Mesothelial cell of epicardium (in vitro differentiated cells): ENCODE measurements at regions not wholly inside any gene's neighbourhood (a gene's known extent, or its start where the extent isn't known, plus 50 kb on each side); places are given as distances from the start of the nearest gene placed in this dataset.

Experiments used
- DNase-seq, 2 experiments: peaks; one replicate each; pipeline ENCODE4 v3.0.0; 2021; ENCODE audit warnings: low spot score in 2 of 2; ENCODE audit not compliant: unreplicated experiment in 2 of 2
- H3K27ac Mint-ChIP-seq: 2 replicates; pipeline ENCODE4 v1.8.0; 2021; ENCODE audit warnings: mixed read lengths
- H3K27me3 Mint-ChIP-seq: 2 replicates; pipeline ENCODE4 v1.8.0; 2021; ENCODE audit warnings: low read depth, mixed read lengths
- H3K36me3 Mint-ChIP-seq: 2 replicates; pipeline ENCODE4 v1.8.0; 2021; ENCODE audit warnings: mixed read lengths
- H3K4me1 Mint-ChIP-seq: 2 replicates; pipeline ENCODE4 v1.8.0; 2021; ENCODE audit warnings: mixed read lengths
- H3K4me3 Mint-ChIP-seq: 2 replicates; pipeline ENCODE4 v1.8.0; 2021; ENCODE audit warnings: mild to moderate bottlenecking, moderate library complexity, mixed read lengths
- H3K9me3 Mint-ChIP-seq: 2 replicates; pipeline ENCODE4 v1.8.0; 2021; ENCODE audit warnings: mixed read lengths
- TF ChIP-seq, protein P1 (sequence below): fragments of 200-600 bp; sonication (generic); IDR thresholded peaks from one replicate; pipeline ENCODE4 v1.5.0; 2021; ENCODE audit warnings: antibody characterized with exemption; ENCODE audit not compliant: unreplicated experiment

DNA sequence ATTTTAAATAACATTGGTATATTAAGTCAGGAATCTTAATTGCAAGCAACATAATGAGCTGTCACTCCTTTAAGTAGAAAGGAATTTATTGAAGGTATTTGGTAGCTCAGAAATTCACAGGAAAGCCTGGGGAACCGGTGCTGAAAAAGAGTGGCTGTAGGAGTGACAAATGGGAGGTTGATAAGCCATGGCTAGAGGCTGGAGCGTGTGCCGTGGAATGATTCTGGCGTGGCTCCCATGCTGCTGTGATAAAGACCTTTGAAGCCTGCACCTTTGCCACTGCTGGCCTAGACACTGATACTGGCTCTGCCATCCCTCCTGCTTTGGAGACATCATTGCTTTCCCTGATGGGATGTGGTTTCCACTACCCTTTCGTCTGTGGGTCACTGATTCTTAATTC is 65.7 kb upstream of the ATG10 start:
- Mint-ChIP-seq H3K4me1 (peaks cover 47% of the 10 kb centered on the region), H3K27ac (peak overlapping the region; percentile 73), H3K36me3 (peaks cover 3% of the 10 kb centered on the region), H3K27me3 (no peaks in the 10 kb centered on the region), H3K9me3 (peaks cover 13% of the 10 kb centered on the region), H3K4me3 (no peak overlapping the region)
- TF ChIP-seq, protein P1, sequence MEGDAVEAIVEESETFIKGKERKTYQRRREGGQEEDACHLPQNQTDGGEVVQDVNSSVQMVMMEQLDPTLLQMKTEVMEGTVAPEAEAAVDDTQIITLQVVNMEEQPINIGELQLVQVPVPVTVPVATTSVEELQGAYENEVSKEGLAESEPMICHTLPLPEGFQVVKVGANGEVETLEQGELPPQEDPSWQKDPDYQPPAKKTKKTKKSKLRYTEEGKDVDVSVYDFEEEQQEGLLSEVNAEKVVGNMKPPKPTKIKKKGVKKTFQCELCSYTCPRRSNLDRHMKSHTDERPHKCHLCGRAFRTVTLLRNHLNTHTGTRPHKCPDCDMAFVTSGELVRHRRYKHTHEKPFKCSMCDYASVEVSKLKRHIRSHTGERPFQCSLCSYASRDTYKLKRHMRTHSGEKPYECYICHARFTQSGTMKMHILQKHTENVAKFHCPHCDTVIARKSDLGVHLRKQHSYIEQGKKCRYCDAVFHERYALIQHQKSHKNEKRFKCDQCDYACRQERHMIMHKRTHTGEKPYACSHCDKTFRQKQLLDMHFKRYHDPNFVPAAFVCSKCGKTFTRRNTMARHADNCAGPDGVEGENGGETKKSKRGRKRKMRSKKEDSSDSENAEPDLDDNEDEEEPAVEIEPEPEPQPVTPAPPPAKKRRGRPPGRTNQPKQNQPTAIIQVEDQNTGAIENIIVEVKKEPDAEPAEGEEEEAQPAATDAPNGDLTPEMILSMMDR, result no peak
- no peak for DNase-seq

DNA sequence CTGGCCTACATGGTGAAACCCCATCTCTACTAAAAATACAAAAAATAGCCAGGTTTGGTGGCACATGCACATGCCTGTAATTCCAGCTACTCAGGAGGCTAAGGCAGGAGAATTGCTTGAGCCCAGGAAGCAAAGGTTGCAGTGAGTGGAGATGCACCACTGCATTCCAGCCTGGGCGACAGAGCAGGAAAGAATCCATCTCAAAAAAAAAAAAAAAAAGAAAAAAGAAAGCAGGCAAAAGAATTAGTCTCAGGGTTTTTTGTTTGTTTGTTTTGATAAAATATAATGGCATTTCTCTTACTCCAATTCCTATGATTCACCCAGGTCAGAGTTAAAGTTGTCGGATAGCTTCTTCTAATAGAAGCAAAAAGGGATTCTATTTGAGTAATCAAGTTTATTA is 67.0 kb upstream of the ATG10 start:
- Mint-ChIP-seq H3K4me3 (no peak overlapping the region), H3K27me3 (no peaks in the 10 kb centered on the region), H3K27ac (peak overlapping the region; percentile 4), H3K4me1 (peaks cover 47% of the 10 kb centered on the region), H3K36me3 (peaks cover 6% of the 10 kb centered on the region), H3K9me3 (peaks cover 24% of the 10 kb centered on the region)
- no peak for DNase-seq
- TF ChIP-seq, protein P1, result no peak

DNA sequence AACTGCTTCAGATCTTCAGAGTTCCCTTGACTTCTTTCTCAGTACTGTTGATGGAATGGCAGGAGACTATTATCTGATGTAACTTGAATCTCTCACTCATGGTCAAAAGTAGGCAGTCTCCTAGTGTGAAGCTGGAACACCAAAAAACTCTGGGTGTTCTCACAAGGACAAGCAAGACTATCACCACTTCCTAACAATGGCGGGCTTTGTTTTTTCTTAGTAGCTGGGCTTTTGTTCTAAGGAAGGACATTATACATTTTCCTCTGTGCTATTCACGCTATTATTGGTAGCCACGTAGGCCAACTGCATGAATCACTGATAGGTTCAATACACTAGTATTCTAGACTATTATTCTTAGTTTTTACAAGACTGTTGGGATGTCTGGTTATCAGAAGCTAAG is 67.7 kb upstream of the ATG10 start:
- H3K27ac Mint-ChIP-seq, result no peak overlapping the region
- no peak for DNase-seq
- H3K9me3 Mint-ChIP-seq, result peaks cover 29% of the 10 kb centered on the region
- peaks cover 45% of the 10 kb centered on the region for H3K4me1 Mint-ChIP-seq
- H3K27me3 Mint-ChIP-seq, result no peaks in the 10 kb centered on the region
- no peak overlapping the region for H3K4me3 Mint-ChIP-seq
- TF ChIP-seq, protein P1, result no peak
- H3K36me3 Mint-ChIP-seq, result peaks cover 6% of the 10 kb centered on the region

DNA sequence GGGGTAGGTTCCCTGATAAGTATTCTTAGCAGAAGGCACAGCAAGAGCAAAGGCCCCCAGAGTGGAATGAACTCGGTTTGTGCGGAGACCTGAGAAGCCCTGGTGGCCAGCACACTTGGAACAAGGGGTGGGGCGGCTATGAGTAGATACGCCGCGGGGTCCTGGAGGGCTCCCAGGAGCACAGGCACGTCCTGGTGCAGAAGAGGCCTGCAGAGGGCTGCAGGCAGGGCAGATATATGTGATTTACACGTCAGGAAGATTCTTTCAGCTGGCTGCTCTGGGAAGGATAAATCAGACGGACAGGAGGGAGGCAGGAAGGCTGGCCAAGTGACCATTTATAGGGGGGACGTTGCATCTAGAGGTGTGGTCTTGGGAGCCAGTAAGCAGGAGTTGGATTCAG is 70.2 kb upstream of the ATG10 start:
- Mint-ChIP-seq H3K4me3 (no peak overlapping the region), H3K36me3 (peaks cover 6% of the 10 kb centered on the region), H3K27me3 (no peaks in the 10 kb centered on the region), H3K9me3 (peaks cover 29% of the 10 kb centered on the region), H3K4me1 (peaks cover 19% of the 10 kb centered on the region), H3K27ac (no peak overlapping the region)
- TF ChIP-seq, protein P1, result no peak
- DNase-seq, result no peak

DNA sequence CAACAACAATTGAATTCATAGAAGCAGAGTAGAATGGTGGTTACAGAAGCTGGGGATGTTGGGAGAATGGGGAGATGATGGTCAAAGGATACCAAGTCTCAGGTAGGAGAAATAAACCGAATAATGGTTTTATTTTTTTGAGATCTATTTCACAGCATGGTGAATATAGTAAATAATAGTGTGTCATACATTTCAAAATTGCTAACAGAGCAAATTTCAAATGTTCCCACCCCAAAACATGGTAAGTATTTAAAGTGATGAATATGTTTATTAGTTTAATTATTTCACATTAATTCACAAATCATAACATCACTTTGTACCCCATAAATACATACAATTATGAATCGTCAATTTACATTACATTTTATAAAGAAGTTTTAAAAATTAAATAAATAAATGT is 72.7 kb upstream of the ATG10 start:
- H3K4me3 Mint-ChIP-seq, result no peak overlapping the region
- peaks cover 29% of the 10 kb centered on the region for H3K9me3 Mint-ChIP-seq
- H3K27ac Mint-ChIP-seq, result no peak overlapping the region

DNA sequence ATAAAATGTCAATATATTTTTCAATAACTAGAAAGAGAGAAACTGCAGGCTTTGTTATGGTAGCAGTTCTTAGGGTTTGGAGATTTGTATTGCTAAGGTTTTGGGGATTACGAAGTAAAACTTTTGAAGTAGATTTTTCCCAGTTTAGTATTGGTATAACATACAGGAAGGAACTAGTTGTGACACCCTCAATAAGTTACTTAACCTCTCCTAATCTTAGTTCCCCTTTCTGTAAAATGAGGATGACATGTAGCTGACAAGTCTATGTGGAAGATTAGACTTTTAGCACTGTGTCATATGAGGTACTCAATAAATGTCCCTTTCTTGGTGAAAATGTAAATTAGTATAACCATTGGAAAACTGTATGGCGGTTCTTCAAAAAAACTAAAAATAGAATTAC is 73.4 kb upstream of the ATG10 start:
- Mint-ChIP-seq H3K4me3 (no peak overlapping the region), H3K9me3 (peaks cover 29% of the 10 kb centered on the region), H3K36me3 (peaks cover 6% of the 10 kb centered on the region), H3K4me1 (no peaks in the 10 kb centered on the region), H3K27me3 (no peaks in the 10 kb centered on the region), H3K27ac (no peak overlapping the region)
- TF ChIP-seq, protein P1, result no peak
- DNase-seq, result no peak

More for the DNA sequence above, 72.7 kb upstream of the ATG10 start:
- Mint-ChIP-seq H3K36me3 (peaks cover 6% of the 10 kb centered on the region), H3K27me3 (no peaks in the 10 kb centered on the region), H3K4me1 (no peaks in the 10 kb centered on the region)
- TF ChIP-seq, protein P1, result no peak
- DNase-seq, result no peak
